Stimulated activated effector memory CD8-positive, alpha-beta T cell treated with anti-CD3 and anti-CD28 coated beads, Interleukin-12 subunit alpha, Interleukin-12 subunit beta, amount 100 ng/mL, for 72 hours (primary cell): ENCODE measurements at regions not wholly inside any gene's neighbourhood (a gene's known extent, or its start where the extent isn't known, plus 50 kb on each side); places are given as distances from the start of the nearest gene placed in this dataset.

Experiments
- ATAC-seq: fragments of 150-1000 bp; cut with Tn5 transposase; 2 replicates; pipeline ENCODE4 v1.10.0; 2021
- DNase-seq, 2 donors: peaks; one replicate each; pipeline ENCODE4 v3.0.0; 2021 to 2022; ENCODE audit warnings: low spot score in 2 of 2
- H3K27ac Mint-ChIP-seq: one replicate; pipeline ENCODE4 v1.8.0; 2022; ENCODE audit warnings: mild to moderate bottlenecking, mixed read lengths
- H3K36me3 Mint-ChIP-seq: one replicate; pipeline ENCODE4 v1.8.0; 2022; ENCODE audit warnings: mild to moderate bottlenecking, mixed read lengths
- H3K4me1 Mint-ChIP-seq: one replicate; pipeline ENCODE4 v1.8.0; 2022; ENCODE audit warnings: mixed read lengths
- H3K4me3 Mint-ChIP-seq: one replicate; pipeline ENCODE4 v1.8.0; 2022; ENCODE audit warnings: mild to moderate bottlenecking, mixed read lengths
- H3K9me3 Mint-ChIP-seq: one replicate; pipeline ENCODE4 v1.8.0; 2022; ENCODE audit warnings: mixed read lengths

- no peaks in the 10 kb centered on the region for H3K9me3 Mint-ChIP-seq
- ATAC-seq (no peak), DNase-seq (no peak)
- no peaks in the 10 kb centered on the region for H3K36me3 Mint-ChIP-seq
- no peak overlapping the region for H3K4me3 Mint-ChIP-seq
- no peaks in the 10 kb centered on the region for H3K4me1 Mint-ChIP-seq
- no peak overlapping the region for H3K27ac Mint-ChIP-seq
Measured at GRCh38 chr17:79152110-79152509, 77.5 kb downstream of the ENGASE start.

GRCh38 chr17:79150799-79151198, 76.2 kb downstream of the ENGASE start:
- H3K4me1 Mint-ChIP-seq, result no peaks in the 10 kb centered on the region
- no peak for DNase-seq
- no peak overlapping the region for H3K4me3 Mint-ChIP-seq
- ATAC-seq, result no peak
- no peaks in the 10 kb centered on the region for H3K36me3 Mint-ChIP-seq
- no peaks in the 10 kb centered on the region for H3K9me3 Mint-ChIP-seq
- no peak overlapping the region for H3K27ac Mint-ChIP-seq

GRCh38 chr17:79150035-79150733, 75.6 kb downstream of the ENGASE start:
- H3K27ac Mint-ChIP-seq, result no peak overlapping the region
- H3K36me3 Mint-ChIP-seq, result no peaks in the 10 kb centered on the region
- DNase-seq, result no peak
- no peak overlapping the region for H3K4me3 Mint-ChIP-seq
- no peak for ATAC-seq
- no peaks in the 10 kb centered on the region for H3K4me1 Mint-ChIP-seq
- no peaks in the 10 kb centered on the region for H3K9me3 Mint-ChIP-seq

- H3K4me1 Mint-ChIP-seq, result no peaks in the 10 kb centered on the region
- H3K36me3 Mint-ChIP-seq, result no peaks in the 10 kb centered on the region
- ATAC-seq, result no peak
- H3K27ac Mint-ChIP-seq, result no peak overlapping the region
- no peaks in the 10 kb centered on the region for H3K9me3 Mint-ChIP-seq
- no peak overlapping the region for H3K4me3 Mint-ChIP-seq
- no peak for DNase-seq
Measured at GRCh38 chr17:79148584-79148983, 74.0 kb downstream of the ENGASE start.

- no peak overlapping the region for H3K27ac Mint-ChIP-seq
- H3K4me3 Mint-ChIP-seq, result no peak overlapping the region
- no peaks in the 10 kb centered on the region for H3K4me1 Mint-ChIP-seq
- H3K36me3 Mint-ChIP-seq, result no peaks in the 10 kb centered on the region
- no peaks in the 10 kb centered on the region for H3K9me3 Mint-ChIP-seq
- ATAC-seq (no peak), DNase-seq (no peak)
Measured at GRCh38 chr17:79147746-79148506, 73.3 kb downstream of the ENGASE start.

GRCh38 chr17:79146562-79146961, 71.9 kb downstream of the ENGASE start:
- H3K4me1 Mint-ChIP-seq, result no peaks in the 10 kb centered on the region
- ATAC-seq, result no peak
- H3K9me3 Mint-ChIP-seq, result no peaks in the 10 kb centered on the region

GRCh38 chr17:79145548-79145947, 70.9 kb downstream of the ENGASE start:
- H3K27ac Mint-ChIP-seq, result no peak overlapping the region
- H3K9me3 Mint-ChIP-seq, result no peaks in the 10 kb centered on the region
- H3K36me3 Mint-ChIP-seq, result no peaks in the 10 kb centered on the region
- no peak overlapping the region for H3K4me3 Mint-ChIP-seq
- ATAC-seq (no peak), DNase-seq (no peak)
- H3K4me1 Mint-ChIP-seq, result no peaks in the 10 kb centered on the region

More at GRCh38 chr17:79146562-79146961, 71.9 kb downstream of the ENGASE start:
- no peak for DNase-seq
- Mint-ChIP-seq H3K36me3 (no peaks in the 10 kb centered on the region), H3K4me3 (no peak overlapping the region), H3K27ac (no peak overlapping the region)

- Mint-ChIP-seq H3K4me3 (no peak overlapping the region), H3K9me3 (no peaks in the 10 kb centered on the region), H3K4me1 (no peaks in the 10 kb centered on the region), H3K27ac (no peak overlapping the region), H3K36me3 (no peaks in the 10 kb centered on the region)
- ATAC-seq (no peak), DNase-seq (no peak)
Measured at GRCh38 chr17:79144133-79144532, 69.5 kb downstream of the ENGASE start.

GRCh38 chr17:79142375-79142774, 67.8 kb downstream of the ENGASE start:
- Mint-ChIP-seq H3K9me3 (no peaks in the 10 kb centered on the region), H3K4me3 (no peak overlapping the region), H3K4me1 (peaks cover 6% of the 10 kb centered on the region), H3K27ac (no peak overlapping the region), H3K36me3 (no peaks in the 10 kb centered on the region)
- ATAC-seq (no peak), DNase-seq (no peak)

GRCh38 chr17:79141578-79142355, 67.1 kb downstream of the ENGASE start:
- Mint-ChIP-seq H3K4me1 (peaks cover 6% of the 10 kb centered on the region), H3K9me3 (no peaks in the 10 kb centered on the region), H3K36me3 (no peaks in the 10 kb centered on the region), H3K4me3 (no peak overlapping the region), H3K27ac (no peak overlapping the region)
- ATAC-seq (no peak), DNase-seq (no peak)

GRCh38 chr17:79138826-79139225, 64.2 kb downstream of the ENGASE start:
- no peaks in the 10 kb centered on the region for H3K9me3 Mint-ChIP-seq
- DNase-seq (no peak), ATAC-seq (no peak)
- no peak overlapping the region for H3K4me3 Mint-ChIP-seq
- no peak overlapping the region for H3K27ac Mint-ChIP-seq
- H3K36me3 Mint-ChIP-seq, result no peaks in the 10 kb centered on the region
- H3K4me1 Mint-ChIP-seq, result peaks cover 6% of the 10 kb centered on the region

- H3K9me3 Mint-ChIP-seq, result no peaks in the 10 kb centered on the region
- no peak overlapping the region for H3K27ac Mint-ChIP-seq
- H3K4me1 Mint-ChIP-seq, result peaks cover 6% of the 10 kb centered on the region
- ATAC-seq, result no peak
- H3K4me3 Mint-ChIP-seq, result no peak overlapping the region
- DNase-seq, result no peak
- no peaks in the 10 kb centered on the region for H3K36me3 Mint-ChIP-seq
Measured at GRCh38 chr17:79137789-79138165, 63.2 kb downstream of the ENGASE start.

GRCh38 chr17:79137015-79137788, 62.6 kb downstream of the ENGASE start:
- H3K36me3 Mint-ChIP-seq, result no peaks in the 10 kb centered on the region
- ATAC-seq, result no peak
- no peak for DNase-seq
- no peaks in the 10 kb centered on the region for H3K9me3 Mint-ChIP-seq
- H3K4me3 Mint-ChIP-seq, result no peak overlapping the region
- no peak overlapping the region for H3K27ac Mint-ChIP-seq
- peaks cover 6% of the 10 kb centered on the region for H3K4me1 Mint-ChIP-seq

GRCh38 chr17:79136596-79136995, 62.0 kb downstream of the ENGASE start:
- H3K4me3 Mint-ChIP-seq, result no peak overlapping the region
- H3K36me3 Mint-ChIP-seq, result no peaks in the 10 kb centered on the region
- H3K4me1 Mint-ChIP-seq, result peaks cover 6% of the 10 kb centered on the region
- ATAC-seq, result no peak
- H3K9me3 Mint-ChIP-seq, result no peaks in the 10 kb centered on the region
- no peak overlapping the region for H3K27ac Mint-ChIP-seq
- DNase-seq, result no peak
